ENCODE measurements at regions not wholly inside any gene's neighbourhood (a gene's known extent, or its start where the extent isn't known, plus 50 kb on each side); places are given as distances from the start of the nearest gene placed in this dataset.

- TF ChIP-seq, protein P1, sequence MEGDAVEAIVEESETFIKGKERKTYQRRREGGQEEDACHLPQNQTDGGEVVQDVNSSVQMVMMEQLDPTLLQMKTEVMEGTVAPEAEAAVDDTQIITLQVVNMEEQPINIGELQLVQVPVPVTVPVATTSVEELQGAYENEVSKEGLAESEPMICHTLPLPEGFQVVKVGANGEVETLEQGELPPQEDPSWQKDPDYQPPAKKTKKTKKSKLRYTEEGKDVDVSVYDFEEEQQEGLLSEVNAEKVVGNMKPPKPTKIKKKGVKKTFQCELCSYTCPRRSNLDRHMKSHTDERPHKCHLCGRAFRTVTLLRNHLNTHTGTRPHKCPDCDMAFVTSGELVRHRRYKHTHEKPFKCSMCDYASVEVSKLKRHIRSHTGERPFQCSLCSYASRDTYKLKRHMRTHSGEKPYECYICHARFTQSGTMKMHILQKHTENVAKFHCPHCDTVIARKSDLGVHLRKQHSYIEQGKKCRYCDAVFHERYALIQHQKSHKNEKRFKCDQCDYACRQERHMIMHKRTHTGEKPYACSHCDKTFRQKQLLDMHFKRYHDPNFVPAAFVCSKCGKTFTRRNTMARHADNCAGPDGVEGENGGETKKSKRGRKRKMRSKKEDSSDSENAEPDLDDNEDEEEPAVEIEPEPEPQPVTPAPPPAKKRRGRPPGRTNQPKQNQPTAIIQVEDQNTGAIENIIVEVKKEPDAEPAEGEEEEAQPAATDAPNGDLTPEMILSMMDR (IDR thresholded peaks at IDR 0.05), result no peak
- TF ChIP-seq POLR2A (IDR thresholded peaks at IDR 0.05), result no peak
- no peak for TF ChIP-seq EP300 (IDR thresholded peaks at IDR 0.05)
- TF ChIP-seq POLR2AphosphoS5 (IDR thresholded peaks at IDR 0.05), result no peak
Observed at GRCh38 chr18:45243340-45244110, 371.8 kb upstream of the SLC14A2 start.
